ENCODE measurements at regions not wholly inside any gene's neighbourhood (a gene's known extent, or its start where the extent isn't known, plus 50 kb on each side); places are given as distances from the start of the nearest gene placed in this dataset.

DNA sequence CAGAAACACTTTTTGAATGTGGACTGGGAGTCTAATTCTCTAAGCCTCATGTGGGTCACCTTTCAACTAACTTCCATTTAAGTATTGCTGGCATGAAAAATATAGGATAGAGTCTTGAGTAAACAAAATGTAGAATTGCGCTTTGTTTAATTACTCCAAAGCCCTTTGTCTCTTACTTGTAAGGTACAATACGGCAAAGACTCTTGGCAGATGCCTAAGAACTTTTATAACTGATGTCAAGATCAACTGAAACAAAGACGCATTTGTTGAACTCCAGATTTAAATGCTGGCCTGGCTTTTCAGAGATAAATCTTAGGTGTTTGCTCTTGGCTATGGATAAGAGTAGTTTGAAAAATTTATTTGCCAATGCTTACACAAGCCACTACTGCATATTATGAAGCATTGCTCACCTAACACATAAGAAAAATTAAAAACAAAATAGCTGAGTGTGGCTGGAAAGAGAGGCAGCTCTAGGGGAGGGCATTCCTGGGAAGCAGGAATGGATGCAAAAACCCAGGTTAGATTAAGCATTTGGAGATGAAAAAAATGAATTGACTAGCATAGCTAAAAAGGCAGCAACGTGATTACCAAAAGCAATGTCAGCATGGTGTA, 107.3 kb upstream of the STARD13 start:
- DNase-seq, result no peak
- H3K27ac ChIP-seq, result no peak overlapping the region

DNA sequence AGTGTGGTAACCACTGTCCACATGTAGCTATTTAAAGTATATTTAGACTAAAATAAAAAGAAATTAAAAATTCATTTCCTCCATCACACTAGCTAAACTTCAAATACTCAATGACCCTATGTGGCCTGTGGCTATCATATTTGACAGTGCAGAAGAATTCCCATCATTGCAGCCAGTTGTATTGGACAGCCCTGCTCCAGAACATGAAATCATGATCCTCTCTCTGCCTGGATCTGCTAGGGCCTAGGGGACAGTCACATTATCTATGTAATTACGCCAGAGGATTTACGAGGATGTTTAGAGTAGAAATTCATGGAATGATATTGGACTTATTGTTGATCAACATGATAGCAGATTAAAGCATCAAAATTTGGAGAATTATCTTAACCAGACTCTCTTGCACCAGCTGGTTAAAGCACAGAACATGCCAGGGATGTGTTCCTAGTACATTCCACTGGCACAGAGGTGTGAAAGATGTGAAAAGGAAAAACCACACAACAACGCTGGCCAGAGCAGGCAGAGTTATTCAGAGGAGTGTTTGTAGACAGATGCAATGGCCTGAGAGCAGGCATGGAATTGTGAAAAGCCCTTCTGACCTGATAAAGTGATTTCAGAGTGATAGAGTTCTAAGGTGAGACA, 108.9 kb upstream of the STARD13 start:
- no peaks in the 10 kb centered on the region for H3K4me1 ChIP-seq
- no peak overlapping the region for H3K9ac ChIP-seq (ENCODE audit: low read depth in 2 of 2, low read length in 2 of 2)
- no peak overlapping the region for H3K27ac ChIP-seq
- no peaks in the 10 kb centered on the region for H3K36me3 ChIP-seq
- no peaks in the 10 kb centered on the region for H3K9me3 ChIP-seq
- DNase-seq, result no peak
- intact Hi-C loops (cut with DNase I), result no loop called here
- H3K4me3 ChIP-seq, result no peak overlapping the region
- TF ChIP-seq, protein P1, sequence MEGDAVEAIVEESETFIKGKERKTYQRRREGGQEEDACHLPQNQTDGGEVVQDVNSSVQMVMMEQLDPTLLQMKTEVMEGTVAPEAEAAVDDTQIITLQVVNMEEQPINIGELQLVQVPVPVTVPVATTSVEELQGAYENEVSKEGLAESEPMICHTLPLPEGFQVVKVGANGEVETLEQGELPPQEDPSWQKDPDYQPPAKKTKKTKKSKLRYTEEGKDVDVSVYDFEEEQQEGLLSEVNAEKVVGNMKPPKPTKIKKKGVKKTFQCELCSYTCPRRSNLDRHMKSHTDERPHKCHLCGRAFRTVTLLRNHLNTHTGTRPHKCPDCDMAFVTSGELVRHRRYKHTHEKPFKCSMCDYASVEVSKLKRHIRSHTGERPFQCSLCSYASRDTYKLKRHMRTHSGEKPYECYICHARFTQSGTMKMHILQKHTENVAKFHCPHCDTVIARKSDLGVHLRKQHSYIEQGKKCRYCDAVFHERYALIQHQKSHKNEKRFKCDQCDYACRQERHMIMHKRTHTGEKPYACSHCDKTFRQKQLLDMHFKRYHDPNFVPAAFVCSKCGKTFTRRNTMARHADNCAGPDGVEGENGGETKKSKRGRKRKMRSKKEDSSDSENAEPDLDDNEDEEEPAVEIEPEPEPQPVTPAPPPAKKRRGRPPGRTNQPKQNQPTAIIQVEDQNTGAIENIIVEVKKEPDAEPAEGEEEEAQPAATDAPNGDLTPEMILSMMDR (IDR thresholded peaks at IDR 0.05), result no peak
- no peaks in the 10 kb centered on the region for H3K27me3 ChIP-seq

More for the DNA sequence above, 107.3 kb upstream of the STARD13 start:
- H3K9me3 ChIP-seq, result no peaks in the 10 kb centered on the region
- H3K4me1 ChIP-seq, result no peaks in the 10 kb centered on the region
- H3K36me3 ChIP-seq, result no peaks in the 10 kb centered on the region
- TF ChIP-seq, protein P1 (IDR thresholded peaks at IDR 0.05), result no peak
- intact Hi-C loops (cut with DNase I), result no loop called here
- H3K27me3 ChIP-seq, result no peaks in the 10 kb centered on the region
- H3K4me3 ChIP-seq, result no peak overlapping the region
- H3K9ac ChIP-seq (ENCODE audit: low read depth in 2 of 2, low read length in 2 of 2), result peak overlapping the region in 1 of 2 donors; percentile 53

GRCh38 chr13:33401238-33401637, 115.7 kb upstream of the STARD13 start:
- H3K27ac ChIP-seq, result no peak overlapping the region
- no peak overlapping the region for H3K9ac ChIP-seq (ENCODE audit: low read depth in 2 of 2, low read length in 2 of 2)
- H3K4me3 ChIP-seq, result no peak overlapping the region
- no peaks in the 10 kb centered on the region for H3K4me1 ChIP-seq
- H3K9me3 ChIP-seq, result no peaks in the 10 kb centered on the region
- peak; percentile 78 for DNase-seq
- H3K27me3 ChIP-seq, result no peaks in the 10 kb centered on the region
- intact Hi-C loops (cut with DNase I), result no loop called here
- no peaks in the 10 kb centered on the region for H3K36me3 ChIP-seq
- TF ChIP-seq, protein P1 (IDR thresholded peaks at IDR 0.05), result no peak

- H3K27me3 ChIP-seq, result no peaks in the 10 kb centered on the region
- no peaks in the 10 kb centered on the region for H3K4me1 ChIP-seq
- H3K9ac ChIP-seq (ENCODE audit: low read depth in 2 of 2, low read length in 2 of 2), result no peak overlapping the region
- intact Hi-C loops (cut with DNase I), result no loop called here
- H3K36me3 ChIP-seq, result no peaks in the 10 kb centered on the region
- DNase-seq, result no peak
- H3K9me3 ChIP-seq, result no peaks in the 10 kb centered on the region
- no peak overlapping the region for H3K27ac ChIP-seq
- no peak overlapping the region for H3K4me3 ChIP-seq
- TF ChIP-seq, protein P1 (IDR thresholded peaks at IDR 0.05), result no peak
Measured at GRCh38 chr13:33402975-33403374, 117.4 kb upstream of the STARD13 start.

DNA sequence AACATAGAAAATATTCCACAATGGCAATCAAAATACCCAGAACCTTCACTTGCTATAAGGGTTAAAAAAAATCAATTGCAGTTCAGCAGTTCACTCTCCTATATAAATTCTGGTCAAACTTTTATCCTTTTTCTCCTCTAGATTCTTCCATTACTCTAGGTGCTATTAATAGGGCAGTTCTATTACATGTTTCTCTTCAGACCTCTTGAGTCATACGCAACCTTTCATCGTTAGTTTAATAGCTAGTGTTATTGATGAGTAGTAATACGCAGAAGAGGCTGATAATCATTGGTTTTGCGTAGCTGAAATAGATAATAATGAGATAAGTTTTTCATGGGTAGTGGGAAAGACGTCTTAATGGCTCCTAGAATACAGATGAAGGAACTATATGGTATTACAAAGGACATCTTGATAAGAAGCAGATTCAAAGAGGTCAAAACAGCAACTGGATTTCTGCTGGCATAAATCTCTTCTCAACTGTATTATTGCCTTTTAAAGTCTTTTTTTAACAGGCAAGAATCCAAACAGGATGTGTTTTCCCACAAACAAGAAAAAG, 118.3 kb upstream of the STARD13 start:
- H3K36me3 ChIP-seq, result no peaks in the 10 kb centered on the region
- H3K27ac ChIP-seq, result no peak overlapping the region
- intact Hi-C loops (cut with DNase I), result no loop called here

More for the DNA sequence above, 118.3 kb upstream of the STARD13 start:
- TF ChIP-seq, protein P1 (IDR thresholded peaks at IDR 0.05), result no peak
- H3K27me3 ChIP-seq, result no peaks in the 10 kb centered on the region
- no peak for DNase-seq
- no peaks in the 10 kb centered on the region for H3K4me1 ChIP-seq
- no peak overlapping the region for H3K9ac ChIP-seq (ENCODE audit: low read depth in 2 of 2, low read length in 2 of 2)
- H3K4me3 ChIP-seq, result no peak overlapping the region
- no peaks in the 10 kb centered on the region for H3K9me3 ChIP-seq
